SK-N-SH (cell line): ENCODE measurements at regions not wholly inside any gene's neighbourhood (a gene's known extent, or its start where the extent isn't known, plus 50 kb on each side); places are given as distances from the start of the nearest gene placed in this dataset.

Experiments used
- CTCF ChIA-PET: fragments of 300-600, 350-600 bp; formaldehyde crosslinking; extraction: SDS; loops from one replicate; lab custom pipeline; 2021; lab: Yijun Ruan, JAX
- POLR2A ChIA-PET: fragments of 350-600 bp; sonication (Branson Sonifier 250); formaldehyde crosslinking; extraction: SDS; loops from one replicate; lab custom pipeline; 2020; ENCODE audit warnings: antibody characterized with exemption, inconsistent platforms; lab: Yijun Ruan, JAX
- DNase-seq: peaks from one replicate; pipeline ENCODE4 v3.0.0; 2012
- H2AFZ ChIP-seq: fragments of 200-600 bp; sonication (generic); 2 replicates; pipeline ENCODE4 v1.8.1; 2016; ENCODE audit warnings: antibody characterized with exemption, mild to moderate bottlenecking, low read depth
- H3F3A ChIP-seq: fragments of 200-600 bp; sonication (generic); replicated peaks from 2 replicates; pipeline ENCODE3; 2016; ENCODE audit warnings: antibody characterized with exemption, mild to moderate bottlenecking; ENCODE audit not compliant: insufficient read depth
- H3K27ac ChIP-seq, 2 experiments: fragments of 200-500 bp in 1 of 2; fragments of 200-600 bp in 1 of 2; sonication (Bioruptor generic) in 1 of 2; sonication (generic), shearing (Covaris generic) in 1 of 2; 2 replicates each; pipeline versions ENCODE4 v1.5.1 to v1.6.1; 2014 to 2016; ENCODE audit warnings: low read depth in 2 of 2, inconsistent platforms in 1 of 2, low read length in 1 of 2, mild to moderate bottlenecking in 1 of 2, mixed read lengths in 1 of 2
- H3K27me3 ChIP-seq: fragments of 200-600 bp; sonication (generic), shearing (Covaris generic); 2 replicates; pipeline ENCODE4 v1.6.1; 2016; ENCODE audit warnings: mixed run types; ENCODE audit not compliant: insufficient read depth
- H3K36me3 ChIP-seq, 2 experiments: fragments of 200-500 bp in 1 of 2; fragments of 200-600 bp in 1 of 2; sonication (Bioruptor generic) in 1 of 2; sonication (generic) in 1 of 2; replicated peaks in 1 of 2; 2 replicates each; pipeline versions ENCODE3 to v1.5.1; 2014 to 2016; ENCODE audit warnings: low read length in 1 of 2, mild to moderate bottlenecking in 1 of 2; ENCODE audit not compliant: insufficient read depth in 2 of 2, control insufficient read depth in 1 of 2
- H3K4me1 ChIP-seq, 2 experiments: fragments of 200-500 bp in 1 of 2; fragments of 200-600 bp in 1 of 2; sonication (Bioruptor generic) in 1 of 2; sonication (generic), shearing (Covaris generic) in 1 of 2; 2 replicates each; pipeline versions ENCODE4 v1.5.1 to v1.6.1; 2014 to 2016; ENCODE audit warnings: low read depth in 1 of 2, low read length in 1 of 2, mixed run types in 1 of 2; ENCODE audit not compliant: insufficient read depth in 2 of 2, control insufficient read depth in 1 of 2
- H3K4me2 ChIP-seq: fragments of 200-600 bp; sonication (generic), shearing (Covaris generic); 2 replicates; pipeline ENCODE4 v1.6.1; 2017; ENCODE audit warnings: mixed run types
- H3K4me3 ChIP-seq, 2 experiments: fragments of 200-500 bp in 1 of 2; fragments of 200-600 bp in 1 of 2; sonication (Bioruptor generic) in 1 of 2; sonication (generic), shearing (Covaris generic) in 1 of 2; 2 replicates each; pipeline versions ENCODE4 v1.5.1 to v1.8.1; 2014 to 2016; ENCODE audit warnings: low read depth in 2 of 2, inconsistent platforms in 1 of 2, low read length in 1 of 2, mild to moderate bottlenecking in 1 of 2, mixed read lengths in 1 of 2, moderate library complexity in 1 of 2
- H3K79me2 ChIP-seq: fragments of 200-600 bp; sonication (generic); 2 replicates; pipeline ENCODE4 v1.8.1; 2017; ENCODE audit warnings: mild to moderate bottlenecking; ENCODE audit not compliant: insufficient read depth
- H3K9ac ChIP-seq: fragments of 200-600 bp; sonication (generic); 2 replicates; pipeline ENCODE4 v1.6.1; 2017; ENCODE audit warnings: mixed run types
- H3K9me2 ChIP-seq: fragments of 200-600 bp; sonication (generic); 2 replicates; pipeline ENCODE4 v1.6.1; 2017; ENCODE audit warnings: mixed run types
- H3K9me3 ChIP-seq: fragments of 200-600 bp; sonication (generic); 2 replicates; pipeline ENCODE4 v1.6.1; 2017; ENCODE audit warnings: mixed run types, mild to moderate bottlenecking, moderate library complexity
- H4K20me1 ChIP-seq: fragments of 200-600 bp; sonication (generic); 2 replicates; pipeline ENCODE4 v1.6.1; 2017; ENCODE audit warnings: mild to moderate bottlenecking, mixed run types; ENCODE audit not compliant: insufficient read depth
- FOSL2 ChIP-seq: IDR thresholded peaks from 2 replicates; pipeline ENCODE4 v1.4.0; 2012; ENCODE audit warnings: low read depth, mild to moderate bottlenecking, moderate library complexity, borderline replicate concordance
- GABPA ChIP-seq: IDR thresholded peaks from 2 replicates; pipeline ENCODE4 v1.4.0; 2012; ENCODE audit warnings: low read depth, mild to moderate bottlenecking
- GATA2 ChIP-seq: sonication (generic); formaldehyde crosslinking; IDR thresholded peaks from 2 replicates; pipeline ENCODE4 v1.5.0; 2020; ENCODE audit warnings: mild to moderate bottlenecking, missing genetic modification reagents
- MAX ChIP-seq: IDR thresholded peaks from 2 replicates; pipeline ENCODE4 v1.4.0; 2012; ENCODE audit warnings: low read depth
- PBX3 ChIP-seq: IDR thresholded peaks from 2 replicates; pipeline ENCODE4; 2012
- RXRA ChIP-seq: IDR thresholded peaks from 2 replicates; pipeline ENCODE4 v1.4.0; 2012; ENCODE audit warnings: low read depth, mild to moderate bottlenecking, borderline replicate concordance
- SIN3A ChIP-seq: IDR thresholded peaks from 2 replicates; pipeline ENCODE4 v1.6.1; 2012; ENCODE audit warnings: low read depth, mild to moderate bottlenecking, low read length, moderate library complexity, borderline replicate concordance
- SMC3 ChIP-seq: IDR thresholded peaks from 2 replicates; pipeline ENCODE4 v1.6.1; 2012; ENCODE audit warnings: low read depth, low read length, improper control_type of control experiment
- USF1 ChIP-seq: IDR thresholded peaks from 2 replicates; pipeline ENCODE4 v1.4.0; 2012; ENCODE audit warnings: low read depth, borderline replicate concordance
- USF2 ChIP-seq: fragments of 150-350 bp; IDR thresholded peaks from 2 replicates; pipeline ENCODE4 v1.6.1; 2017; ENCODE audit warnings: antibody characterized with exemption, low read length, low read depth, borderline replicate concordance
- YY1 ChIP-seq: IDR thresholded peaks from 2 replicates; pipeline ENCODE4 v1.4.0; 2012; ENCODE audit warnings: low read depth, mild to moderate bottlenecking
- ZBTB33 ChIP-seq: IDR thresholded peaks from 2 replicates; pipeline ENCODE4 v1.4.0; 2012; ENCODE audit warnings: low read depth, borderline replicate concordance
- WGBS: methylation state at CpG from one replicate; pipeline ENCODE4 v1.1.6; 2017; ENCODE audit warnings: low lambda C conversion rate; 5-methylcytosine and 5-hydroxymethylcytosine counted together

GRCh38 chr15:35306361-35306981 lies 221.4 kb upstream of the NANOGP8 start:
- H3K4me3 ChIP-seq = peak overlapping the region in 1 of 2 experiments; percentile 8; a peak in 1 of 4 replicates
- no peak for DNase-seq
- peak overlapping the region; percentile 92 to 96 for H3K27ac ChIP-seq
- no peaks in the 10 kb centered on the region for H3K36me3 ChIP-seq
- H3K79me2 ChIP-seq = no peaks in the 10 kb centered on the region
- peaks cover 26 to 56% of the 10 kb centered on the region in 2 experiments for H3K4me1 ChIP-seq
- H3K9ac ChIP-seq = peak overlapping the region; percentile 63
- H3K4me2 ChIP-seq = peak overlapping the region; percentile 59
- H3K9me2 ChIP-seq = no peaks in the 10 kb centered on the region
- no peak for TF ChIP-seq YY1
- no peak for TF ChIP-seq SMC3
- TF ChIP-seq ZBTB33 = no peak
- TF ChIP-seq FOSL2 = no peak
- no peak for TF ChIP-seq USF2
- TF ChIP-seq RXRA = peak; percentile 53
- peak; percentile 33; the same call in 1 of the 2 replicates for TF ChIP-seq MAX
- no peak for TF ChIP-seq GATA2 (CRISPR knock-in tag)
- TF ChIP-seq USF1 = peak; percentile 85
- 0 out of 2 replicates have a peak, but pooled peaks have one; percentile 13 for TF ChIP-seq PBX3
- TF ChIP-seq SIN3A = no peak
- no peak for TF ChIP-seq GABPA
- H2AFZ ChIP-seq = peak overlapping the region; percentile 69
- no peaks in the 10 kb centered on the region for H3K27me3 ChIP-seq
- no peaks in the 10 kb centered on the region for H4K20me1 ChIP-seq
- CTCF ChIA-PET = interaction anchor here (1.1 to 2.5 kb wide), 3 partner anchors 12 to 138 kb away, joined by 3 to 13 read pairs (median 10); no protein-coding TSS in a partner anchor
- peaks cover 38% of the 10 kb centered on the region for H3F3A ChIP-seq
- WGBS = 36% methylated on average over 4 of the region's 4 CpGs
- H3K9me3 ChIP-seq = no peaks in the 10 kb centered on the region
- POLR2A ChIA-PET = no interaction called here
